ENCODE measurements at regions not wholly inside any gene's neighbourhood (a gene's known extent, or its start where the extent isn't known, plus 50 kb on each side); places are given as distances from the start of the nearest gene placed in this dataset.

GRCh38 chr10:33086100-33086499 is 128.1 kb upstream of the ITGB1 start:
- ChIA-PET CTCF (no interaction called here), POLR2A (no interaction called here)
- Histone ChIP-seq H3K27ac (ENCODE audit: extremely low read depth, low read depth, low read length) (no peak overlapping the region), H3K4me1 (ENCODE audit: control insufficient read depth, insufficient read depth, low read length) (no peaks in the 10 kb centered on the region), H3K4me3 (ENCODE audit: low read depth, low read length) (no peak overlapping the region), H3K36me3 (ENCODE audit: control insufficient read depth in 2 of 2, insufficient read depth in 1 of 2, low read length in 2 of 2) (no peaks in the 10 kb centered on the region), H3K9me3 (ENCODE audit: control insufficient read depth, insufficient read depth, low read depth, low read length) (no peaks in the 10 kb centered on the region)
- TF ChIP-seq EGR2 (tag by site-specific recombination; IDR thresholded peaks at IDR 0.05; ENCODE audit: low read depth) (no peak), ZNF10 (tag by site-specific recombination; IDR thresholded peaks at IDR 0.05) (no peak), ZNF404 (tag by site-specific recombination; IDR thresholded peaks at IDR 0.05) (no peak), ZNF837 (tag by site-specific recombination; IDR thresholded peaks at IDR 0.05) (no peak), KLF16 (tag by site-specific recombination; IDR thresholded peaks at IDR 0.05) (no peak), PBX3 (CRISPR knock-in tag; IDR thresholded peaks at IDR 0.05) (no peak), ZNF776 (tag by site-specific recombination; IDR thresholded peaks at IDR 0.05; ENCODE audit: borderline replicate concordance) (no peak), ZXDB (tag by site-specific recombination; IDR thresholded peaks at IDR 0.05) (no peak), ZNF645 (tag by site-specific recombination; IDR thresholded peaks at IDR 0.05) (no peak), BCL6B (tag by site-specific recombination; IDR thresholded peaks at IDR 0.05) (no peak), HOXA7 (CRISPR knock-in tag; IDR thresholded peaks at IDR 0.05; ENCODE audit: borderline replicate concordance) (no peak)
- TF ChIP-seq, protein P1, sequence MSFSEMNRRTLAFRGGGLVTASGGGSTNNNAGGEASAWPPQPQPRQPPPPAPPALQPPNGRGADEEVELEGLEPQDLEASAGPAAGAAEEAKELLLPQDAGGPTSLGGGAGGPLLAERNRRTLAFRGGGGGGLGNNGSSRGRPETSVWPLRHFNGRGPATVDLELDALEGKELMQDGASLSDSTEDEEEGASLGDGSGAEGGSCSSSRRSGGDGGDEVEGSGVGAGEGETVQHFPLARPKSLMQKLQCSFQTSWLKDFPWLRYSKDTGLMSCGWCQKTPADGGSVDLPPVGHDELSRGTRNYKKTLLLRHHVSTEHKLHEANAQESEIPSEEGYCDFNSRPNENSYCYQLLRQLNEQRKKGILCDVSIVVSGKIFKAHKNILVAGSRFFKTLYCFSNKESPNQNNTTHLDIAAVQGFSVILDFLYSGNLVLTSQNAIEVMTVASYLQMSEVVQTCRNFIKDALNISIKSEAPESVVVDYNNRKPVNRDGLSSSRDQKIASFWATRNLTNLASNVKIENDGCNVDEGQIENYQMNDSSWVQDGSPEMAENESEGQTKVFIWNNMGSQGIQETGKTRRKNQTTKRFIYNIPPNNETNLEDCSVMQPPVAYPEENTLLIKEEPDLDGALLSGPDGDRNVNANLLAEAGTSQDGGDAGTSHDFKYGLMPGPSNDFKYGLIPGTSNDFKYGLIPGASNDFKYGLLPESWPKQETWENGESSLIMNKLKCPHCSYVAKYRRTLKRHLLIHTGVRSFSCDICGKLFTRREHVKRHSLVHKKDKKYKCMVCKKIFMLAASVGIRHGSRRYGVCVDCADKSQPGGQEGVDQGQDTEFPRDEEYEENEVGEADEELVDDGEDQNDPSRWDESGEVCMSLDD (tag by site-specific recombination; IDR thresholded peaks at IDR 0.05) = no peak

- Histone ChIP-seq H3K27ac (ENCODE audit: extremely low read depth, low read depth, low read length) (no peak overlapping the region), H3K4me1 (ENCODE audit: control insufficient read depth, insufficient read depth, low read length) (no peaks in the 10 kb centered on the region), H3K36me3 (ENCODE audit: control insufficient read depth in 2 of 2, insufficient read depth in 1 of 2, low read length in 2 of 2) (no peaks in the 10 kb centered on the region), H3K9me3 (ENCODE audit: control insufficient read depth, insufficient read depth, low read depth, low read length) (no peaks in the 10 kb centered on the region), H3K4me3 (ENCODE audit: low read depth, low read length) (no peak overlapping the region)
- ChIA-PET POLR2A (no interaction called here), CTCF (no interaction called here)
- TF ChIP-seq ZNF2 (tag by site-specific recombination; IDR thresholded peaks at IDR 0.05) (no peak), ZBTB8A (tag by site-specific recombination; IDR thresholded peaks at IDR 0.05) (no peak), ZNF404 (tag by site-specific recombination; IDR thresholded peaks at IDR 0.05) (no peak), ZNF843 (tag by site-specific recombination; IDR thresholded peaks at IDR 0.05) (no peak), ZNF426 (tag by site-specific recombination; IDR thresholded peaks at IDR 0.05) (no peak), ZNF624 (tag by site-specific recombination; IDR thresholded peaks at IDR 0.05) (no peak), TRIM28 (IDR thresholded peaks at IDR 0.05; ENCODE audit: borderline replicate concordance, low read length) (no peak)
- TF ChIP-seq, protein P2, sequence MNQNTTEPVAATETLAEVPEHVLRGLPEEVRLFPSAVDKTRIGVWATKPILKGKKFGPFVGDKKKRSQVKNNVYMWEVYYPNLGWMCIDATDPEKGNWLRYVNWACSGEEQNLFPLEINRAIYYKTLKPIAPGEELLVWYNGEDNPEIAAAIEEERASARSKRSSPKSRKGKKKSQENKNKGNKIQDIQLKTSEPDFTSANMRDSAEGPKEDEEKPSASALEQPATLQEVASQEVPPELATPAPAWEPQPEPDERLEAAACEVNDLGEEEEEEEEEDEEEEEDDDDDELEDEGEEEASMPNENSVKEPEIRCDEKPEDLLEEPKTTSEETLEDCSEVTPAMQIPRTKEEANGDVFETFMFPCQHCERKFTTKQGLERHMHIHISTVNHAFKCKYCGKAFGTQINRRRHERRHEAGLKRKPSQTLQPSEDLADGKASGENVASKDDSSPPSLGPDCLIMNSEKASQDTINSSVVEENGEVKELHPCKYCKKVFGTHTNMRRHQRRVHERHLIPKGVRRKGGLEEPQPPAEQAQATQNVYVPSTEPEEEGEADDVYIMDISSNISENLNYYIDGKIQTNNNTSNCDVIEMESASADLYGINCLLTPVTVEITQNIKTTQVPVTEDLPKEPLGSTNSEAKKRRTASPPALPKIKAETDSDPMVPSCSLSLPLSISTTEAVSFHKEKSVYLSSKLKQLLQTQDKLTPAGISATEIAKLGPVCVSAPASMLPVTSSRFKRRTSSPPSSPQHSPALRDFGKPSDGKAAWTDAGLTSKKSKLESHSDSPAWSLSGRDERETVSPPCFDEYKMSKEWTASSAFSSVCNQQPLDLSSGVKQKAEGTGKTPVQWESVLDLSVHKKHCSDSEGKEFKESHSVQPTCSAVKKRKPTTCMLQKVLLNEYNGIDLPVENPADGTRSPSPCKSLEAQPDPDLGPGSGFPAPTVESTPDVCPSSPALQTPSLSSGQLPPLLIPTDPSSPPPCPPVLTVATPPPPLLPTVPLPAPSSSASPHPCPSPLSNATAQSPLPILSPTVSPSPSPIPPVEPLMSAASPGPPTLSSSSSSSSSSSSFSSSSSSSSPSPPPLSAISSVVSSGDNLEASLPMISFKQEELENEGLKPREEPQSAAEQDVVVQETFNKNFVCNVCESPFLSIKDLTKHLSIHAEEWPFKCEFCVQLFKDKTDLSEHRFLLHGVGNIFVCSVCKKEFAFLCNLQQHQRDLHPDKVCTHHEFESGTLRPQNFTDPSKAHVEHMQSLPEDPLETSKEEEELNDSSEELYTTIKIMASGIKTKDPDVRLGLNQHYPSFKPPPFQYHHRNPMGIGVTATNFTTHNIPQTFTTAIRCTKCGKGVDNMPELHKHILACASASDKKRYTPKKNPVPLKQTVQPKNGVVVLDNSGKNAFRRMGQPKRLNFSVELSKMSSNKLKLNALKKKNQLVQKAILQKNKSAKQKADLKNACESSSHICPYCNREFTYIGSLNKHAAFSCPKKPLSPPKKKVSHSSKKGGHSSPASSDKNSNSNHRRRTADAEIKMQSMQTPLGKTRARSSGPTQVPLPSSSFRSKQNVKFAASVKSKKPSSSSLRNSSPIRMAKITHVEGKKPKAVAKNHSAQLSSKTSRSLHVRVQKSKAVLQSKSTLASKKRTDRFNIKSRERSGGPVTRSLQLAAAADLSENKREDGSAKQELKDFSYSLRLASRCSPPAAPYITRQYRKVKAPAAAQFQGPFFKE (tag by site-specific recombination; IDR thresholded peaks at IDR 0.05; ENCODE audit: borderline replicate concordance) = no peak
- TF ChIP-seq, protein P3, sequence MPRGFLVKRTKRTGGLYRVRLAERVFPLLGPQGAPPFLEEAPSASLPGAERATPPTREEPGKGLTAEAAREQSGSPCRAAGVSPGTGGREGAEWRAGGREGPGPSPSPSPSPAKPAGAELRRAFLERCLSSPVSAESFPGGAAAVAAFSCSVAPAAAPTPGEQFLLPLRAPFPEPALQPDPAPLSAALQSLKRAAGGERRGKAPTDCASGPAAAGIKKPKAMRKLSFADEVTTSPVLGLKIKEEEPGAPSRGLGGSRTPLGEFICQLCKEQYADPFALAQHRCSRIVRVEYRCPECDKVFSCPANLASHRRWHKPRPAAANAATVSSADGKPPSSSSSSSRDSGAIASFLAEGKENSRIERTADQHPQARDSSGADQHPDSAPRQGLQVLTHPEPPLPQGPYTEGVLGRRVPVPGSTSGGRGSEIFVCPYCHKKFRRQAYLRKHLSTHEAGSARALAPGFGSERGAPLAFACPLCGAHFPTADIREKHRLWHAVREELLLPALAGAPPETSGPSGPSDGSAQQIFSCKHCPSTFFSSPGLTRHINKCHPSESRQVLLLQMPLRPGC (tag by site-specific recombination; IDR thresholded peaks at IDR 0.05) = no peak
These were observed 127.3 kb upstream of the ITGB1 start for GRCh38 chr10:33085313-33085833.

Data from HEK293 (cell line).